ENCODE measurements at regions not wholly inside any gene's neighbourhood (a gene's known extent, or its start where the extent isn't known, plus 50 kb on each side); places are given as distances from the start of the nearest gene placed in this dataset.

- no peaks in the 10 kb centered on the region for H3K27me3 ChIP-seq
- no peaks in the 10 kb centered on the region for H3K4me1 ChIP-seq
- no peak for ATAC-seq
- H3K27ac ChIP-seq, result no peak overlapping the region
- H3K36me3 ChIP-seq, result no peaks in the 10 kb centered on the region
- 21 to 35% methylated on average over 2 of the region's 2 CpGs for WGBS, 2 donors (ENCODE audit: low coverage in 1 of 2)
- TF ChIP-seq POLR2AphosphoS5 (IDR thresholded peaks at IDR 0.05), result no peak
- TF ChIP-seq EP300 (IDR thresholded peaks at IDR 0.05), result no peak
- TF ChIP-seq, protein P1, sequence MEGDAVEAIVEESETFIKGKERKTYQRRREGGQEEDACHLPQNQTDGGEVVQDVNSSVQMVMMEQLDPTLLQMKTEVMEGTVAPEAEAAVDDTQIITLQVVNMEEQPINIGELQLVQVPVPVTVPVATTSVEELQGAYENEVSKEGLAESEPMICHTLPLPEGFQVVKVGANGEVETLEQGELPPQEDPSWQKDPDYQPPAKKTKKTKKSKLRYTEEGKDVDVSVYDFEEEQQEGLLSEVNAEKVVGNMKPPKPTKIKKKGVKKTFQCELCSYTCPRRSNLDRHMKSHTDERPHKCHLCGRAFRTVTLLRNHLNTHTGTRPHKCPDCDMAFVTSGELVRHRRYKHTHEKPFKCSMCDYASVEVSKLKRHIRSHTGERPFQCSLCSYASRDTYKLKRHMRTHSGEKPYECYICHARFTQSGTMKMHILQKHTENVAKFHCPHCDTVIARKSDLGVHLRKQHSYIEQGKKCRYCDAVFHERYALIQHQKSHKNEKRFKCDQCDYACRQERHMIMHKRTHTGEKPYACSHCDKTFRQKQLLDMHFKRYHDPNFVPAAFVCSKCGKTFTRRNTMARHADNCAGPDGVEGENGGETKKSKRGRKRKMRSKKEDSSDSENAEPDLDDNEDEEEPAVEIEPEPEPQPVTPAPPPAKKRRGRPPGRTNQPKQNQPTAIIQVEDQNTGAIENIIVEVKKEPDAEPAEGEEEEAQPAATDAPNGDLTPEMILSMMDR (IDR thresholded peaks at IDR 0.05), result no peak
- H3K9me3 ChIP-seq, result no peaks in the 10 kb centered on the region
- H3K4me3 ChIP-seq, result no peak overlapping the region
These were observed 541.0 kb downstream of the RFC3 start for GRCh38 chr13:34358811-34359513.

DNA sequence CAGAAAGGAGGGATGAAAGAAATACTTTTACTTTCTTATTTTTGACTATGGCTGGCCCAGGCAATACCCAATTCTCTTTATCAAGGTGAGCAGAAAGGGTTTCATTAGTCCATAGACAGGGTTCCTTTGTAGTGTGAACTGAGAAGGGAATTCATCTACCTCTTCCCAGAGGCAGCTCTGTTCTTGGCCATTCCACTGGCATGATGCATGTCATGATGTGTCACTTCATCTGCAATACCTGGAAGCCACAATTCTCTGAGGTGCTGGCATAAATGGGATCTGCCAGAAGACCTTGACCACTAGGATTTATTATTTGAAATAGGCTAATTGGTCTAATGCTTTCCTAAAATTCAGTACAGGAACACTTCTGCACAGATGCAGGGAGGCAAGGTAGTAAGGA lies 542.8 kb downstream of the RFC3 start:
- Histone ChIP-seq H3K4me3 (no peak overlapping the region), H3K36me3 (no peaks in the 10 kb centered on the region), H3K9me3 (no peaks in the 10 kb centered on the region), H3K27ac (no peak overlapping the region), H3K4me1 (no peaks in the 10 kb centered on the region), H3K27me3 (no peaks in the 10 kb centered on the region)
- ATAC-seq, result no peak
- TF ChIP-seq, protein P1 (IDR thresholded peaks at IDR 0.05), result no peak
- TF ChIP-seq EP300 (IDR thresholded peaks at IDR 0.05) (no peak), POLR2A (IDR thresholded peaks at IDR 0.05) (no peak), POLR2AphosphoS5 (IDR thresholded peaks at IDR 0.05) (no peak)

DNA sequence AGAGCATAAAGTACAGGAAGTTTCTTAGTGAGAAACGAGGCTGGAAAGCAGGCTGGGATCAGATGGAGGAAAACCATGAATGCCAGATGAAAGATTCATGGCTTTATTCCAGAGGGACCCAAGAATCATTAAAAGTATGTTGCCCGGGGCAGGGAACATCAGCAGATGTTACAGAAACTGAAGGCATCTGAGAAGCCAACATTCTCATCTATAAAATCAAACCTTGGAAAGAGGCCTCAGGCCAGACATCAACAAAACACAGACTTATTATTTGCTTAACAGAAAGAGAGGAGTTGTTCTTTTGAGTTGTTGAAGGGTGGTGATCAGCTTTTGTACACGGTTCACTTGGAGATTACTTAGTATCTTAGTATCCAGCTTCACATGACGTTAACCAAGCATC lies 543.6 kb downstream of the RFC3 start:
- WGBS, 2 donors (ENCODE audit: low coverage in 1 of 2), result 37 to 70% methylated on average over 4 of the region's 4 CpGs
- Histone ChIP-seq H3K36me3 (no peaks in the 10 kb centered on the region), H3K9me3 (no peaks in the 10 kb centered on the region), H3K27me3 (no peaks in the 10 kb centered on the region), H3K27ac (no peak overlapping the region), H3K4me1 (no peaks in the 10 kb centered on the region), H3K4me3 (no peak overlapping the region)
- ATAC-seq, result no peak
- no peak for TF ChIP-seq POLR2A (IDR thresholded peaks at IDR 0.05)

- Histone ChIP-seq H3K9me3 (no peaks in the 10 kb centered on the region), H3K27ac (no peak overlapping the region), H3K36me3 (no peaks in the 10 kb centered on the region), H3K4me3 (no peak overlapping the region), H3K27me3 (no peaks in the 10 kb centered on the region), H3K4me1 (no peaks in the 10 kb centered on the region)
- no peak for ATAC-seq
- WGBS, 2 donors (ENCODE audit: low coverage in 1 of 2), result 80 to 100% methylated on average over 1 to 4 of the region's 4 CpGs
- TF ChIP-seq EP300 (IDR thresholded peaks at IDR 0.05) (no peak), POLR2A (IDR thresholded peaks at IDR 0.05) (no peak), POLR2AphosphoS5 (IDR thresholded peaks at IDR 0.05) (no peak)
- TF ChIP-seq, protein P1 (IDR thresholded peaks at IDR 0.05), result no peak
These were observed 545.3 kb downstream of the RFC3 start for GRCh38 chr13:34363266-34363665.

DNA sequence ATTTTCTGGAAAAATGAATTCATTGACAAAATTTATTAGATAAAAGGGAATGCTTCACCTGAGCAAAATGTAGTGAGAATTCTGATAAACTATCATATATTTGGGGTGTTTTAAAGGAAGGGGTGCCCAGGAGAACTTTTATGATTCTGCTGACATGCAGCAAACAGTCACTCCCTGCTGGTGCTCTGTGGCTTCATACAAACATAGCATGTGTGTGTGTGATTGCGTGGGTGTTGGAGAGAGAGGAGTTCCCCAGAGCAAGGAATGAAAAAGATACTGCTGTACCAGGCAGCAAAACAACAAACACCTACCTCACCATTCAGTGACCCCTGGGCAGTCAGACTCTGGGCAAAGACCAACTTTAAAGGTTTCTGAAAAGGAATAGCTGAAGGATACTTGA lies 546.7 kb downstream of the RFC3 start:
- TF ChIP-seq POLR2AphosphoS5 (IDR thresholded peaks at IDR 0.05), result no peak
- no peaks in the 10 kb centered on the region for H3K27me3 ChIP-seq
- 43 to 50% methylated on average over 1 of the region's 1 CpG for WGBS, 2 donors (ENCODE audit: low coverage in 1 of 2)
- no peaks in the 10 kb centered on the region for H3K4me1 ChIP-seq
- H3K27ac ChIP-seq, result no peak overlapping the region
- no peaks in the 10 kb centered on the region for H3K36me3 ChIP-seq
- H3K9me3 ChIP-seq, result no peaks in the 10 kb centered on the region
- H3K4me3 ChIP-seq, result no peak overlapping the region
- no peak for ATAC-seq

DNA sequence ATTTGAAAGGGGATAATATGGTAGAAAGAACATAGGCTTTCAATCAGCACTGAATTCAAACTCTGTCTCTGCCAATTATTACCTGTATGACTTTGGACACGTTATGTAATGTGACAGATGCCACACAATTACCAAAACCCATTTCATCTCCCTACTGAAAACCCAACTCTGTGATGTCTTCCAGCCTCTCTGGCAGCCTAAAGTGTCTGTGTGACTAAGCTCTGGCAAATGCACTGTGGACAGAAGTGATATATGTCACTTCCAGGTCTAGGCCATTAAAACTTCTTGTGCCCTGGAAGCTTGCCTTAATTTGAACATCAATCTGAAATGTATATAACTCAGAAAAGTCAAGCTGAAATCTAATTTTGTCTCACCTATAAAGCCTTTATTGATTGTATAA lies 552.0 kb downstream of the RFC3 start:
- Histone ChIP-seq H3K36me3 (no peaks in the 10 kb centered on the region), H3K4me3 (no peak overlapping the region), H3K9me3 (no peaks in the 10 kb centered on the region), H3K4me1 (no peaks in the 10 kb centered on the region), H3K27me3 (no peaks in the 10 kb centered on the region), H3K27ac (no peak overlapping the region)
- no peak for ATAC-seq
- 0 to 25% methylated on average over 1 of the region's 1 CpG for WGBS, 2 donors (ENCODE audit: low coverage in 1 of 2)
- TF ChIP-seq POLR2A (IDR thresholded peaks at IDR 0.05) (no peak), EP300 (IDR thresholded peaks at IDR 0.05) (no peak), POLR2AphosphoS5 (IDR thresholded peaks at IDR 0.05) (no peak)
- TF ChIP-seq, protein P1 (IDR thresholded peaks at IDR 0.05), result no peak

Measured in gastroesophageal sphincter (tissue), 4 donors.